Fibroblast of upper back skin (primary cell): ENCODE measurements at regions not wholly inside any gene's neighbourhood (a gene's known extent, or its start where the extent isn't known, plus 50 kb on each side); places are given as distances from the start of the nearest gene placed in this dataset.
"Not testable (repeated sequence)": the region's sequence is repeated elsewhere in the genome, so short reads cannot be mapped to it uniquely, and the experiment has no call there.

Experiments used
- DNase-seq: peaks from one replicate; pipeline ENCODE4 v3.0.0-alpha.2; 2013

DNA sequence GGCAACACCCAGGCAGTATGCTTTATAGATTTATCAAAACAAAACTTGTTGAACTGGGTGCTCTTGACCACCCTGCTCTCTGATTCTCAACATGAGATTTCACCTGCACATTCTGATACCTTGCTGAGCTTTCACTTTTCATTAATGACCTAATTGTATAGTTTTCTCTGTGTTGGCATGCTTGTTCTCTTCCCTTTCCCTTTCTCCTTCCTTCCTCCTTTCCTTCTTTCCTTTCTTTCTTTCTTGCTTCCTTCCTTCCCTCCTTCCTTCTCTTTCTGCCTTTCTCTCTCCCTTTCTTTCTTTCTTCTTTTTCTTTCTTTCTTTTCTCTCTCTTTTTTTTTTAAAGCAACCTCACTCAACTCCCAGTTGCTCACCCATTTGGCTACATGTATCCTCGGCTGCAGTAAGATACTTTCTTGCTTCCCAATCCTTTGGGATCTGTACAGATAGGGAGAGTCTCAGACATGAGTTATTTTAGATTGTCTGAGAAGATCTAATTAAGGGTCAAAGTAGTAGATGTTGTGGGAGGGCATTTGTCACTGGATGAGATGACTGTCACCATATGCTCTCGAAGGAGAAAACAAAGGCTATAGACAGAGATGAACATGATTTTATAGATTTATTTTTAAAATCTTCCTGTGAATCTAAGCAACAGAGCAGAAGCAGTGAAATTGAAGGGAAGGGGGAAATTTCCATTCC lies 458.0 kb downstream of the USP25 start:
- no peak for DNase-seq

DNA sequence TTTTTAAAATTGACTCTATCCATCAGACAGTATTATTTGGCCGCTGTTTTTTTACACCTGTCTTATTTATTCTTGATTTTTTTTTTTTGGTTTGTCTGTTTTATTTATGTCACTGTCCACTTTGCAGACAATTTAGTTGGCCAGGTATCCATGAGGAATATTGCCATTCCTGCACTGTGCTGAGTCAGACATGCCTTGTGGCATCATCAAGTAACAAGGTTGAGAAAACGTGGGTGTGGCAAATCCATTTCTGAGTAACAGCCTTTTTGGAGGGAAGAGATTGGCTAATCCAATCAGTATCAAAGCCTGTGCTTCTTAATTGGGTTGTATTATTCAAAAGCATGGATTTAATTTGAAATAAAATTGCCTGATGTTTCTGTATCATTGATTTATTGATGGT lies 463.1 kb downstream of the USP25 start:
- peak; percentile 33 for DNase-seq

DNA sequence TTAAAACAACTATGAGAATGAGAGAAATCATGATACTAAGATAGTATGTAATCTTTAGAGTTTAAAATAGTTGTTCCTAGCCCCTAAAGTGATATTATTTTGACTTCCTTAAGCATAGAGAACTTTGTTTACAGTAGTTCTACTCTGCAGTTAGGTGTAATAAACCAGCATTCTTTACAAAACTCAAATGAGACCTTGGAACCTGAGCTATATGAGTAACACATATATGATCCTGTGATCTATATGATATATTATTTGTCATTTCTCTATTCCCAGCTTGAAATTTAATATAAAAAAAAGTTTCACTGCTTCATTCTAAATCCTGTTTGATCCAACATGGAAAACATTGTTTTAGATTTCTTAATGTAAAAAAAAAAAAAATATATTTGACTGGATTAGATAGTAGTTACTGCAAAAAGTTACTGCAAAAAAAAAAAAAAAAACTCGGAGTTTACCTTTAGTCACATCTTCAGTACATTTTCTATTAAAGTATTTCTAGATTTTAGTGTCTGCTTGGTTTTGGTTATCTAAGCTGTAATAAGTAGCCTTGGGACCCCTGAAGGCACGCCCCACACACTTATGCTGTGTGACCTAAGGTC lies 463.8 kb downstream of the USP25 start:
- DNase-seq: no peak

DNA sequence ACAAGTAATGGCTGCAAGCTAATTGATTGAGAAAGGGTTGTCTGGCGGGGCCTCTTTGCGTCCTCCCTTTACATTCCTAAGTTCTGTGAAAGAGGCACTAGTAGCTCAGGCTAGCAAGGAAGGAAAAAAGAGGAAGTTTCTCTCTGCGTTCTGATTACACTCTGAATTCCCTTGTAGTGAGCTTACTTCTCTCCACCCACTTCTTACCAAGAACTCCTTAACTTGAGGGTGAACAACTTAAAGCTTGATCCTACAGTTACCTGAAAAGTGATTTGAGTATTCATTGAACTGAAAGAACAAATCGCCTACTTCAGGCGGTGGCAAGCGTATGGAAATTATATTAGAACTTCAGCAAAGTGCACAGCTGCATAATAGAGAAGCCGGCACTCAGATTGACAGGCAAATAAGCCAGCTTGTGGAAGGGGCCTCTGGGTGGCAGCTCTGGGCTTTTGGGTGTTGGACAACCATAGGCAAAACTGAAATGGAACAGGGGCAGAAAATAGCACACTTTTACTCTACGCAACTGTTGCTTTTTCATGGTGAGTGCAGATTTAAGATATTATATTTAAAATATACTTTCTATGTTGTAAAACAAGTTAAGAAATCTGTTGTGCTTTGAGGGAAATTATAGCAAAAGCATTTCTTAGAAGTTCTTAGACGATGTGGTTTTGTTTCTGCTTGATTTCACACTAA lies 464.5 kb downstream of the USP25 start:
- DNase-seq: peak; percentile 81

DNA sequence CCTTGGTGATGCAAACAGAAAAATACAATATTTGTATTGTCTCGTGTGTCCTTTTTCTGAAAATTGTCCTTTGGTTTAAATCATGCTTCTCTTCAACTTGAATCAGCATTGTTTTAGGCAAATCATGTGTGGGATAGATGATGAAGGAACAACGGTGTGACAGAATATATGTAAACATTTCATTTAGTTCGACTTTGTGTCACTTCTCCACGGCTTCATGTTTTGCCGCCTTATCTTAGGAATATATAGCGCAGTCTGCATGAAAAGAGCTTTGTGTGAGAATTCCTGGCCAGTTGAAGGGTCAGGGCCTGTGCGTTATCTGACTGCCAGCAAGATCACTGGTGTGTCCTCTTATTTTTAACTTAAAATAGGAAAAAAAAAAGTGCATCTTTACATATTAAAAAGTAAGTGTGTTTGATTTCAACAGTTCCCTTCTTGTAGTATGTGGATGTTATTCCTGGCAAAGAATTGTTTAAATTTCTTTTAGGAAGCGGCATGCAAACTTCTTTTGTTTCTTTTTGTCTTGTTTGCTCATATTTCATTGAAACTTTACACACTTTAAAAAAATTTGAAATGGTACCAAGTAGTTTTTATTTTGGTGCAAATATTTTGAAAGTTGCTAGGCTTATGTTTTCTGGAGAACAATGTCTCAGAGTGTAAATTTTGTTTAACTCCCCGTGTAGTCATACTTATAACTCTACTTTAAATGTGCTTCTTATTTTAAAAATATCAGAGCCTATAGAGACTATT lies 465.2 kb downstream of the USP25 start:
- no peak for DNase-seq

DNA sequence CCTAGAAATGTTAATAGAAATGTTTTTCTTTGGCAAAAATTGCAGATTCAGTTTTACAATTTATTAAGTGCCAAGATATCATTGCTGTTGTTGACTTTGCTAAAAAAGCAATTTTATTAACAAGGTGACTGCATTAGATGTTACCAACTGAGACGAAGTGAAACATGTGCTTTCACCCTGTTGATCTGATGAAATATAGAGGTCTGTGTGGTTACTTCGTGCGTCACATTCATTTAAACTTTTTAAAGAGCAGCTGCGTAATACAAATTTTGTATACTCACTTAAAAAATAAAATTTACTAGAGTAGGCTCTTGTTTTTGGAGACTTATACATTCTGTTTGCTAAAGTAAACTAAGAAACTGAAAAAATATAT lies 465.7 kb downstream of the USP25 start:
- peak; percentile 60 for DNase-seq

DNA sequence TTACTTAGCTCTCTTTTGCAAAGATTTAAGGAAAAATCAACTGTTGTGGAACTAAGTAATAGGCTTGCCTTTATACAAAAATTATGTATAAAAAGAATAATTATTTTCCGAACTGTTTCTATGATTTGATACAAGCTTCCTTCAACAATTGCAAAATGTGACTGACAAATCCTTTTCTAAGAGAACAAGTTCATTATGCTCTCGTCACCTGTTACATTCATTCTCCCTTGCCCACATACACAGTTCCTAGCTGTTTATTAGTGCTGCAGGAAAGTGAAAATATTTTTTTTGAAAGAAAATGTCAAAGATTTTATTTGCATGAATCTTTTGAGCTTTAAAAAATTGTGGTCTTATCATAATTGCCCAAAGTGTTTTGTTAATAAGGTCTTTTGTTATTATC lies 466.2 kb downstream of the USP25 start:
- DNase-seq: no peak

DNA sequence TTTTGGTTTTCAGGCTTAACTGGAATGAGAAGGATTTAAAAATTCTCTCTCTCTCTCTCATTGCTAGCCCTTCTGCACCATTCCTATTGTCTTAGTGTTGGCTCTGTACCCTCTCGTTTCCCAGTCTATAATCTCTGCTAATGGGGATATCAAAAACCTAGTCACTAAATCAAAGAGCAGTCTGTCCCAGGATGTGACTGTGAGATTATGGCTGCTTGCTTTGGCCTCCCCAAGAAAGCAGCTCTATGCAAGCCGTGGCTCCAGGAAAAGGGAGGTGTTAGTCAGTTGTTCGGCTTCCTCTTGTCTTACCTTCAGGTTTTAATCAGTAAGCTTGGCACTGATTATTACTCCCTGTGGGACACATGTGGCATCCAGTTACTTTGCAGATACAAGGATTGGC lies 468.8 kb downstream of the USP25 start:
- no peak for DNase-seq

DNA sequence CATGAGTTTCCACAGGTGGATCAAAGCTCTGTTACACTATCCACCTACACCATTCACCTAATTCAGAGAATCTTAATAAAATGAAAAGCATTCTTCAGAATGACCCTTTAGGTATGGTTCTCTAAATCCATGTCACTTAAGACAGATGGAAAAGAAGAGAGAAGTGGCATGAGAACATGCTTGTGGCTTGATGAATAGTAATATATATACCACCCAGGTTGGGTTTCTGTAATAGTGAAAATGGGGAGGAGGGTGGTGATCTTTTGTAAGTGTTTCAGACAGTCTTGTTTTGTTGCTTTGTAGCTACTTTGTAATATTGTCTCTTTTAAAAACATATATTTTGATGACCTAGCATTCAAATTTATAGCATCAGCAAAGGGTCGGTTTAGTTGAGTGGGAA lies 469.8 kb downstream of the USP25 start:
- no peak for DNase-seq

DNA sequence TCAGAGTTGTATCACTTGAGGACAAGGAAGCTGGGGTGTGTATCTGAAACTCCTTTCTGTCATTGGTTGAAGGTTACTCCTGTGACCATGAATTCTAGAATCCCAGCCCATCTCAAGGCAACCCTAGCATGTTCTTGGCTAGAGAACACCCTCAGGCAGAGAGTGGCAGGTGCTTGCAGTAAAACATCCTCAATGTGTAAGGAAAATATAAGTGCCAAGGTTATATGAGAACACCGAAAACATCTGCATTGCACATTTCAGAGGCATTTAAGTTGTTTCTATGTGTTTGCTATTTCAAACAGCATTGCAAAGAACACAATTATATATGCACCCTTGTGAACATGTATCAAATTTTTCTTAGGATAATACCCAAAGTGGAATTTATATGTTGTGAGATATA lies 471.9 kb downstream of the USP25 start:
- no peak for DNase-seq

DNA sequence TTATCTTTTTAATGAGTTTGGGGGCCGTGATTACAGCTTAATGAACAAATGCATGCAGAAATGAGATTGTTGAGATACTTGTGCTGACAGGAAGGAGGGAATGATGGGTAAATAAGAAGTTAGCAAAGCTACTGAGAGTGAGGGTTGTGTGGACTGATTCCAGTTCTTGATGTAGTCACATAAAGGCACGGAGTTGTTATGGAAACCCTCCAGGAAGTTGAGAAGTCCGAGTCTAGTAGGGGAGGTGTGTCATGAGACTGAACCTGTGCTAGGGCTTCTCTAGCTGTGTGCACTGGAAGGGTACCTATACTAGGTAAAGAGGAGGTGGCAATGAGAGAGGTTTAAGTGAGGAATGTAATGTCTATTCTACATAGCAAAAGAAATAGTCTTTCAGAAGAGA lies 475.7 kb downstream of the USP25 start:
- no peak for DNase-seq

DNA sequence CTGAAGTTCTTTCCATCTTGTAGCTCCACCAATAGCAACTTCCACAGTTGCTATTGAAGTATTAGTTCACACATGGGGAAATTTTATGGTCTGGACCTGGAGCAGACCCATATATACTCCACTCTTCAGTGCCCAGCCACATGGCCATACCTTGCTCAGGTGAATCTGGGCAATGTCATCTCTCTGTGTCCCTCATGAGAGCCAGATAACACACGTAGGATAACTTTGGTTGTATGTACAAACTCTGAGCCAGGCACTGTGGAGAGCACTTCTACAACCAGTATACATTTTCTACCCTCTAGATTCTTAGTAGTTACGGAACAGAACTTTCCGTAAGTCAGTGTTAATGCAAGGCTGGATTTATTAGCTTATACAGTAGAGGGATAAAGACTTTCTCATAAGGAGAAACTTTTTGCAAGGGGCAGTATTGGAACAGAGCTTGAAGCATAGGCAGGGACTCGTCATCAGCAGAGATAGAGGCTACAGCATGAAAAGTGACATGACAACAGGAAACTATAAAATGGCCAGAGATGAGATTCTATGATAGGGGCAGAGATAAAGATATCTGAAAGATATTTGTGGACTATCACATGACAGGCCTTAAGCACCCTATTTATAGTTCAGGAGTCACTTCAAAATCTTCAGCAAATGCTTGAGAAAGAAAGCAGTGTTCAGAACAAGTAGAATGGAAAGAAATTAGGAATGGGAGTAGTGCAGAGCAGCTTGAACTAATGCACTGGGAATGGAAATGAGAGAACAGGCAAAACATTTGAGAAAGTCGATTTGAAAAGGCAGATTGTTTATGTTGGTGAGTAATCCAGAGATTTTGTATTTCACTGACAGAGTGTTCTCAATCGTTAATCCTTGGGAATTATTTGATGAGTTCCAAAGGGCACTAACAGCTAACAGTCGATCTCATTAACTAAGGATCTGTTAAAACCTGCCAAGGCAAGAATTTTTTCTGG lies 481.8 kb downstream of the USP25 start:
- no peak for DNase-seq

DNA sequence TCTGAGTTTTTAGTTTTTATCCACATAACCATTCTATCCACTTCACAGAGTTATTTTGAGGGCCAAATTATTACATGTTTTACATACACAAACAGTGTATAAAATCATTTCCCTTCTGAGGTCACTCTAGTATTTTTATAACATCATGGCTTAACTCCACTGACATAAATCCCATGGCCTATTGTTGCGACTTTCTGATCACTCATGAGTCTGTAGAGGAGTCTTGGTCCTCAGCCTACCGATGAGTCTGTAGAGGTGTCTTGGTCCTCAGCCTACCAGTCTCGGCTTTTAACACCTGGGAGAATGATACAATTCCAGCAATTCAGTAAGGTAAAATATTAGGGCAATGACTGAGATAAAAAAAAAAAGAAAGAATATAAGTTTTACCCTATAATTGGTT lies 483.7 kb downstream of the USP25 start:
- DNase-seq: no peak

DNA sequence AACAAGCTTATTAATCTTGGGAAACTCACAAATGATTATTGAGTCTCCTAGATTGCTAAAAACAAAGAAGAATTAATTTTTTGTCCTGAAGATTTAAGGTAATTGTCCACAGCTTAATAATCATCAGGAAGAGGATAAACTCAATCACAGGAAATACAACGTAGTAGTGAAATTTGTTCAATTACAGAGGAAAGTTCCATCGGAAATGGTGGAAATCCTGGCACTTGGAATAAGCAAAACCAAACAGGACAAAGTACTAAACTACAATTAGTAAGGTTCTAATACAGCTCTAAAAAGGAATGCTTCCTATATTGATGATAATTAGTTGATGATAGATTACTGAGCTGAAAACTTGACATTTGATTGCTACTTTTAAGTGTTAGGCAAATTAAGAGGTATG lies 485.4 kb downstream of the USP25 start:
- DNase-seq: no peak

DNA sequence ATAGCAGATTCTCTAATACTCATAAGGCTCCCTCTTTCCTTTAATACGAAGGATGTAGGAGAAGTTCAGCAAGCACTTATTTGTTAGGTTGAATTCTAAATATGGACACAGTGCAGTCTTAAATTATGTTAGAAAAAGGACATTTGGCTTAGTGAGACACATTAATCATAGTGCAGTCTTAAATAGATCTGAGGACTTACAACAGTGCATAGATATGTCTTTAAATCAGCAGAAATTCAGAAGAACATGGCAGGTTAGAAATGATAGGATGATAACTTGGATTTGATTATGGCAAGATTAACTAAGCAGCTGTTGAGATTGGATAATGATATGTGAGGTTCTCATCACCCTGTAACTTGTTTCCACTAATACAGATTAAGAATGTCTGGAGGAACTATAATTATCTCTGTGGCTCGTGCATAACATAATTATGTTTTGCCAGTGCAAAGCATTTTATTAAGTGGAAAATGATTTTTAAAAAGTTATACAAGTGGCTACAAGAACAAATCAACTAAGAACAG lies 485.9 kb downstream of the USP25 start:
- DNase-seq: no peak

DNA sequence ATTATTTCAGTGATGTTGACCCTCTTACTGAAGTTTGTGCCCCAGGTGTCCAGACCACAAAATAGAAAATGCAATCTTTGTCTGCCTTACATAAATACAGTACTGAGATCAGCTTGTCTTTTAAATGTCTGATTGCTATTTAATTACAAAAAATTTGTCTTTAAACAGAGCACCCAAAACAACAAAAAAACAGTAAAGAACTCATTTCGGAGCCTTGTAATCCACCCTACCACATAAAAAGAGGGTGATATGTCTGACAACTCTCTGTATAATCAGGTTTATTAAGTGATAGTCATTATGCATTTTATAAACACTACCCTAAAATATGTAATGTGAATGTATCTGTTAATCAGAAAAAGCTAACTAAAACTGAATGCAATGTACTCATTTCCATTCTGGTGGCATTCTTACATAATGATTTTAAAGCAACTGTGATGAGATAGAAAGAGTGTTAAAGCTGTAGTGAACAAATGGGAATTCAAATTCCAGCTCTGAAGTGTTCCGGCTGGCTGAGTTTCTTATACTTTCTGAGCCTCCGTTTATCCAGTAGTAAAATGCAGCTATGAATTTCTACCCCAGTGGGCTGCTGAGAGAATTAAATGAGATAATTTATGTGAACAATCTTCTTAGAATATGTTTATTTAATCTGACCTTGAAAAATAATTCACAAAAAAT lies 486.6 kb downstream of the USP25 start:
- DNase-seq: no peak

DNA sequence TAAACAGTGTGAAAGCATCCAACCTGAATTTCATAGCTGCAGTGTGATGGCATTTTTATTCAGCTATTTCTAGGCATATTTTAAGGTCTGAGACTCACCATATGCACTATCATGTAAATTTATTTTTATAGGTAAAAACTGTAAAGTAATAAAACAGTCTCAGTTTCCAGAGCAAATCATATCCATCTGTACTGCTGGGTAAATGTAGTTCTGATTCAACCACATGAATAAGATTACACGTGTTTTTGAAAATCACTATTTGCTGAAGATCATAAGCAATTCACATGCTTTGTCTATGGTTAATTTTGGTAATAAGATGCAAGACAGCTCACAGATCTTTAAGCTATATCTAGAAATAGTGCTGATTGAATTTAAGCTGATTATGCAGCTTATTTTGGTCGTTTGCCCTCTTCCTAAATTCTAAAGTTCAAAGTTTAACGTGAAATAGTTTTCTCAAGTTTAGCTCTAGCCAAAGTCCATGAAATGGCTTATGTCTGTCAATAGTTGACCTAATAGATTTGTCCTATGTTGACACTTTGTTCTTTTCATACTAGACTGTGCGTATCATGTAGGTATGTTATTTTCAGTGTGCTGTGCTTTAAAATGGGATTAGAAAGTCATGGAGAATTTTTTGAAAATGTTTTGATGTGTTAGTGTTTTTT lies 489.0 kb downstream of the USP25 start:
- DNase-seq: no peak

DNA sequence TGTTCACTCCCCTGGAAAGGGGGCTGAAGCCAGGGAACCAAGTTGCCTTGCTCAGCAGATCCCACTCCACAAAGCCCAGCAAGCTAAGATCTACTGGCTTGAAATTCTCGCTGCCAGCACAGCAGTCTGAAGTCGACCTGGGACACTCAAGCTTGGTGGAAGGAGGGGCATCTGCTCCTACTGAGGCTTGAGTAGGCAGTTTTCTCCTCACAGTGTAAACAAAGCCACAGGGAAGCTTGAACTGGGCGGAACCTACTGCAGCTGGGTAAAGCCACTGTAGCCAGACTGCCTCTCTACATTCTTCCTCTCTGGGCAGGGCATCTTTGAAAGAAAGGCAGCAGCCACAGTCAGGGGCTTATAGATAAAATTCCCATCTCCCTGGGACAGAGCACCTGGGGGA lies 495.0 kb downstream of the USP25 start:
- DNase-seq: not testable (repeated sequence)

DNA sequence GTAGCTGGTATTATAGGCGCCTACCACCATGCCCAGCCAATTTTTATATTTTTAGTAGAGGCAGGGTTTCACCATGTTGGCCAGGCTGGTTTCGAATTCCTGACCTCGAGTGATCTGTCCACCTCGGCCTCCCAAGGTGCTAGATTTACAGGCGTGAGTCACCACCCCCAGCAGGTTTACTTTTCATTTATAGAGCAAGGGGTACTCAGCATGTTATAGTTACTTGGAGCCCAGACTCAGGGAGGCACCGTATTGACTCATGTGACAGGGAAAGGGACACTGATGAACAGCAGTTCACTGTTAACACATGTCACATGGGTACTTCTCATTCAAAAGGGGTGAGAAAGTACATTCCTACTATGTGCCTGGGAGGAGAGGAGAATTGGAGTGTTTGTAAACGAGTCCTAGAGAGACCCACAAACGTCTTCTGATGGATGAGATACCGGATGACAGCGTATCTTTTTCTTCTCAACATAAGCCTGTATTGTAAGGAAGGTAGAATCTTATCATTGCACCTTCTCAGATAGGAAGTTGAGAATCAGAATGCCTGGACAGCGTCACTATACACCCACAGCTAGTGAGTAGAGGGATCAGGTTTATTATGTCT lies 510.0 kb downstream of the USP25 start:
- DNase-seq: no peak

DNA sequence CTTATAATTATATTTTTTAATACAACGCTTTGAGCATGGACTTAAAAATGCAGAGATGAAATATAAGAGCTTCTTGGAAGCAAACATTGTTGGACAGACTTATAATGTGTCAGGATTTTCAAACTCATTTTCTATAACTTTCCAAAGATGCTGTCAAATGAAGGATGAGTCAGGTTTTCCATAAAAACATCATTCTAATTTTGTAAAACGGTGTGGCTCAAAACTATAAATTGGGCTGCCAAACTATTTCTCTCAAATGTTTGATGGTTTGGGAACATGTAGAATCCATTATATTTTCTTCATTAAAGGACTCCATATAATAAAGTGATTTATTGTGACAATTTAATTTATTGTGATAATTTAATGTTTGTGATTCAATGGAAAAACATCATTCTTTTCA lies 511.2 kb downstream of the USP25 start:
- DNase-seq: no peak

DNA sequence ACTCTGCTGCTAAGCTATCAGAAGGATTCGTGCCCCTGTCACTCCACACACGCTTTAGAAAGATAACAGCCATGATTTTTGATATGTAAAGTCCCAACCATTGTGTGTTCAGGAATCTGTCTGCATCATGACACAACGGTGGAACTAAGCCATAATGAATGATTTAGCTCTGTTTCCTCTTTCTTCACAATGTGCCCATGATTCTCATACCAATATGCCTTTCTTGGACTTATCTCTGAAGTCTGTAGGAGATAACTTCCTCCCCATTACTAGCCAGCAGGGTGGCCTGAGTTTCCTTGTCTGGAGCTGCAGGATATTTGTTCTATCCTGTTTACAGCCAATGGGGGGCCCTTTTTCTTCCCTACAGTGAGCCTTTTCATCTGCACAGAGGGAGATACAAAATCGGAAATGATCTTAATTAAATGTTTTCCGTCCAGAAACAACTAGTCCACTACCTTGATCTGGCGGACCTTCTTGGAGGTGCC lies 511.7 kb downstream of the USP25 start:
- no peak for DNase-seq
